PC-9 (cell line): ENCODE measurements at regions not wholly inside any gene's neighbourhood (a gene's known extent, or its start where the extent isn't known, plus 50 kb on each side); places are given as distances from the start of the nearest gene placed in this dataset.

ENCODE experiments used
- EZH2 ChIP-seq: fragments of 200-600 bp; sonication (generic); IDR thresholded peaks from 2 replicates; pipeline ENCODE4 v1.8.0; 2017; ENCODE audit warnings: antibody characterized with exemption, low read depth
- TF ChIP-seq, protein P1 (sequence below): fragments of 200-600 bp; sonication (generic); conservative IDR thresholded peaks from 2 replicates; pipeline ENCODE4 v1.6.1; 2017; ENCODE audit warnings: mixed run types, antibody characterized with exemption, mild to moderate bottlenecking, moderate library complexity

DNA sequence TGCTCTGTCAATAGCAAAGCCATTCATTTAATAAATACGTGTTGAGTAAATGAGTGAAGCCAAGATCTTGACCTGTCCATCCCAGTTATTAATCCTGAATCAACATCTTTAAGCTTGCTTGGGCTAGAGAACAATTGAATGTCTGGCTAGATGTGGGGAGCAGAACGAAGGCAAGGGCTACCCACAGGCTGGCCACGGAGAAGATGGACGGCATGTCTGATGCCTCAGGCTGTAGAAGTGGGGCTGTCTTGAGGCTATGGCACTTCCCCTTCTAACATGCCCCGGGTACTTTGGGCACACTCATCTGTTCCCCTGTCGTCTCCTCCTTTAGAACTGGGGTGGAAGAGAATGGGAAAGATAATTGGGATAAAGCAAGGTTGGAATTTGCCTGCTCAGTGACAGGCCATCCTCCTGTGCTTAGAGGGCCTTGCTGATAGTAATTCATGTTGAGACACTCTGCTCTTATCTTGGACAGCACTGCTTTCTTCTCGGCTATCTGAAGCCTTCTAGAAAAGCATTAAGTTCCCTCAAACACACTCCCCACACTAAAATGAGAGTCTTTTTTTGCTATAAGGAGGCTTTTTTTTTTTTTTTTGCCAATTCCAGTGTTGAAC is 225.7 kb downstream of the MREG start:
- TF ChIP-seq, protein P1, sequence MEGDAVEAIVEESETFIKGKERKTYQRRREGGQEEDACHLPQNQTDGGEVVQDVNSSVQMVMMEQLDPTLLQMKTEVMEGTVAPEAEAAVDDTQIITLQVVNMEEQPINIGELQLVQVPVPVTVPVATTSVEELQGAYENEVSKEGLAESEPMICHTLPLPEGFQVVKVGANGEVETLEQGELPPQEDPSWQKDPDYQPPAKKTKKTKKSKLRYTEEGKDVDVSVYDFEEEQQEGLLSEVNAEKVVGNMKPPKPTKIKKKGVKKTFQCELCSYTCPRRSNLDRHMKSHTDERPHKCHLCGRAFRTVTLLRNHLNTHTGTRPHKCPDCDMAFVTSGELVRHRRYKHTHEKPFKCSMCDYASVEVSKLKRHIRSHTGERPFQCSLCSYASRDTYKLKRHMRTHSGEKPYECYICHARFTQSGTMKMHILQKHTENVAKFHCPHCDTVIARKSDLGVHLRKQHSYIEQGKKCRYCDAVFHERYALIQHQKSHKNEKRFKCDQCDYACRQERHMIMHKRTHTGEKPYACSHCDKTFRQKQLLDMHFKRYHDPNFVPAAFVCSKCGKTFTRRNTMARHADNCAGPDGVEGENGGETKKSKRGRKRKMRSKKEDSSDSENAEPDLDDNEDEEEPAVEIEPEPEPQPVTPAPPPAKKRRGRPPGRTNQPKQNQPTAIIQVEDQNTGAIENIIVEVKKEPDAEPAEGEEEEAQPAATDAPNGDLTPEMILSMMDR: no peak
- no peak for TF ChIP-seq EZH2
